OCI-LY3 (cell line): ENCODE measurements at regions not wholly inside any gene's neighbourhood (a gene's known extent, or its start where the extent isn't known, plus 50 kb on each side); places are given as distances from the start of the nearest gene placed in this dataset.

ENCODE experiments used
- EZH2phosphoT487 ChIP-seq: fragments of 200-600 bp; shearing (Covaris generic); IDR thresholded peaks from 2 replicates; pipeline ENCODE4 v1.6.1; 2018; ENCODE audit warnings: antibody characterized with exemption, mixed run types, low read depth
- TF ChIP-seq, protein P1 (sequence below): fragments of 200-600, 300-600 bp; sonication (generic); IDR thresholded peaks from 2 replicates; pipeline ENCODE4 v1.5.1; 2014; ENCODE audit warnings: antibody characterized with exemption, low read length, low read depth

DNA sequence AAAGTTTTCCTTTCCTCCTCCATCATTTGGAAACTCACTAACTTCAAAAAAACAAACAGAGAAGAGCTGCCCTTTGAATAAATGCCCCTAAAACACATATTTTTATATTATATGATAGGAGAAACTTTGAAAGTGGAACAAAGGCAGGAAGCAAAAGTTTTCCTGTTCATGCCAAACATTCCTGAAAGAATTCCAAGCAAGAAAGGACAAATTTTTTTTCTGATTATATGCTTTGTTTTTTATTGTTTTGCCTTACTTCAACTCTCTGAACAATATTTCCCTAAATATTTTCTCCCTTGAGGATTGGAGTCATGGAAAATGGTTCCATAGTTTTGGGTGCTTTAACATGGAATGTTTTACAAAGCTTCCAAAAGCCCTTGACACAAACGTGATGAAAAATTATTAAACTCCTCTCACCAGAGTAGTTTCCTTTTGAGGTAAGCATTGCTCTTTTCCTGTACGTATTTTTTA is 638.5 kb upstream of the CAMK1G start:
- TF ChIP-seq, protein P1, sequence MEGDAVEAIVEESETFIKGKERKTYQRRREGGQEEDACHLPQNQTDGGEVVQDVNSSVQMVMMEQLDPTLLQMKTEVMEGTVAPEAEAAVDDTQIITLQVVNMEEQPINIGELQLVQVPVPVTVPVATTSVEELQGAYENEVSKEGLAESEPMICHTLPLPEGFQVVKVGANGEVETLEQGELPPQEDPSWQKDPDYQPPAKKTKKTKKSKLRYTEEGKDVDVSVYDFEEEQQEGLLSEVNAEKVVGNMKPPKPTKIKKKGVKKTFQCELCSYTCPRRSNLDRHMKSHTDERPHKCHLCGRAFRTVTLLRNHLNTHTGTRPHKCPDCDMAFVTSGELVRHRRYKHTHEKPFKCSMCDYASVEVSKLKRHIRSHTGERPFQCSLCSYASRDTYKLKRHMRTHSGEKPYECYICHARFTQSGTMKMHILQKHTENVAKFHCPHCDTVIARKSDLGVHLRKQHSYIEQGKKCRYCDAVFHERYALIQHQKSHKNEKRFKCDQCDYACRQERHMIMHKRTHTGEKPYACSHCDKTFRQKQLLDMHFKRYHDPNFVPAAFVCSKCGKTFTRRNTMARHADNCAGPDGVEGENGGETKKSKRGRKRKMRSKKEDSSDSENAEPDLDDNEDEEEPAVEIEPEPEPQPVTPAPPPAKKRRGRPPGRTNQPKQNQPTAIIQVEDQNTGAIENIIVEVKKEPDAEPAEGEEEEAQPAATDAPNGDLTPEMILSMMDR: no peak
- TF ChIP-seq EZH2phosphoT487: no peak
